ENCODE measurements at regions not wholly inside any gene's neighbourhood (a gene's known extent, or its start where the extent isn't known, plus 50 kb on each side); places are given as distances from the start of the nearest gene placed in this dataset.

DNA sequence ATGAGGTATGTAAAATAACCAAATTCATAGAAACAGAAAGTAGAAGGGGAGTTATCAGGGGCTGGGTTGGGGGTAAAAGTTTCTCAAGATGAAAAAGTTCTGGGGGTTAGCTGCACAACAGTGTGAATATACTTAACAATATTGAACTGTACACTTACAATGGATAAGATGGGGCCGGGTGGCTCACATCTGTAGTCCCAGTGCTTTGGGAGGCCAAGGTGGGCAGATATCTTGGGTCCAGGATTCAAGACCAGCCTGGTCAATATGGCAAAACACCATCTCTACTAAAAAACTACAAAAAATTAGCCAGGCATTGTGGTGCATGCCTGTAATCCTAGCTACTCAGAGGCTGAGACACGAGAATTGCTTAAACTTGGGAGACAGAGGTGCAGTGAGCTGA lies 274.3 kb downstream of the TJP1 start:
- no peak overlapping the region for H3K4me3 ChIP-seq (ENCODE audit: low read depth, low read length)
- in situ Hi-C loops (cut with HindIII; ENCODE audit: low sequenced_read_pairs), result loop anchor here (25.0 kb wide), 2 partner anchors 111 to 311 kb away; no protein-coding TSS in a partner anchor
- DNase-seq (ENCODE audit: low read depth), result no peak

DNA sequence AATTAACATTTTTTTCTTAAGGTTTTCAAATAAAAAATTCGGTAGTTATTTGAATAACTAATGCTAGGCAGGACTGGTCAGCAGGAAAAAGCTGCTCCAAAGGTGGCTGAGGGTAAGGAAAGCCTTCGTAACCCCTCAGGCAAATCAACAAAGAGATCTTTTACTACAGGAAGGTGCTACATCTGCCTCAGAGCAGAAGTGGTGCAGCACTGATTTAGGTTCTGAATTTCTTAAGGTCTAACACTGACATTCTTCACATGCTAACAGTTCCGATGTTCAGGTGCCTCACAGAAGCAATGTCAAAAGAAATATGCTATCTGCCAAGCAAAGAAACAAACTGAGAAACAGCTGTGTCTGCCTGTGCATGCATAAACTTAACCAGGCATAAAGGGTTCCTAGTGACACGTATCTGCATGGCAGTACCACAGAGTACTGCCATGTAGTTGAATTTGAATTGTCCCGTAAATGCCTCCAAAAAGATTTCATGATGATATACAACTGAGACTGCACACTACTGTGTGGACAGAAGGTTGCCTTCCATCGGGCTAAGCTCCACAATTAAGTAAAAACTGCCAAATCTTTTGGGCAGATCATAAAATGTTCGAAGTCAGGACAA lies 275.0 kb upstream of the NSMCE3 start:
- in situ Hi-C loops (cut with HindIII; ENCODE audit: low sequenced_read_pairs), result loop anchor here (25.0 kb wide), 2 partner anchors 107 to 307 kb away; no protein-coding TSS in a partner anchor
- no peak overlapping the region for H3K4me3 ChIP-seq (ENCODE audit: low read depth, low read length)
- DNase-seq (ENCODE audit: low read depth), result no peak
- TF ChIP-seq, protein P1, sequence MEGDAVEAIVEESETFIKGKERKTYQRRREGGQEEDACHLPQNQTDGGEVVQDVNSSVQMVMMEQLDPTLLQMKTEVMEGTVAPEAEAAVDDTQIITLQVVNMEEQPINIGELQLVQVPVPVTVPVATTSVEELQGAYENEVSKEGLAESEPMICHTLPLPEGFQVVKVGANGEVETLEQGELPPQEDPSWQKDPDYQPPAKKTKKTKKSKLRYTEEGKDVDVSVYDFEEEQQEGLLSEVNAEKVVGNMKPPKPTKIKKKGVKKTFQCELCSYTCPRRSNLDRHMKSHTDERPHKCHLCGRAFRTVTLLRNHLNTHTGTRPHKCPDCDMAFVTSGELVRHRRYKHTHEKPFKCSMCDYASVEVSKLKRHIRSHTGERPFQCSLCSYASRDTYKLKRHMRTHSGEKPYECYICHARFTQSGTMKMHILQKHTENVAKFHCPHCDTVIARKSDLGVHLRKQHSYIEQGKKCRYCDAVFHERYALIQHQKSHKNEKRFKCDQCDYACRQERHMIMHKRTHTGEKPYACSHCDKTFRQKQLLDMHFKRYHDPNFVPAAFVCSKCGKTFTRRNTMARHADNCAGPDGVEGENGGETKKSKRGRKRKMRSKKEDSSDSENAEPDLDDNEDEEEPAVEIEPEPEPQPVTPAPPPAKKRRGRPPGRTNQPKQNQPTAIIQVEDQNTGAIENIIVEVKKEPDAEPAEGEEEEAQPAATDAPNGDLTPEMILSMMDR (IDR thresholded peaks at IDR 0.05; ENCODE audit: low read depth, low read length, missing control alignments), result no peak

More for the DNA sequence above, 274.3 kb downstream of the TJP1 start:
- TF ChIP-seq, protein P1 (IDR thresholded peaks at IDR 0.05; ENCODE audit: low read depth, low read length, missing control alignments), result no peak

DNA sequence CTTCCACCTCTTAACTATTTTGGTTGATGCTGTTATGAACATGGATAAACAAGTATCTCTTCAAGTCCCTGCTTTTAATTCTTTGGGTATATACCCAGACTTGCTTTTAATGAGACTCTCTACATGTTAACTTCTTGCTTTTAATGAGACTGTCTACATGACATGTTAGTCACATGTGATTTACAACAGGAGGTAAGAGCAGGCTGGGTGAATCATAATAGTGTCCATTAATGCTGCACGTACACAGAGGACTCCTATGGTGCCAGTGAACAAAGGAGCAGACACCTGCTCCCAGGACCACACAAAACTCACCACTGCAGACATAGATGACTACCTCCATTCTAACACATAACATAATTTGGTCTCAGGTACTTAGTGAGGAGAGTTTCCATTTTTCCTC lies 273.4 kb upstream of the NSMCE3 start:
- DNase-seq (ENCODE audit: low read depth), result no peak
- in situ Hi-C loops (cut with HindIII; ENCODE audit: low sequenced_read_pairs), result loop anchor here (25.0 kb wide), 2 partner anchors 106 to 306 kb away; no protein-coding TSS in a partner anchor
- TF ChIP-seq, protein P1 (IDR thresholded peaks at IDR 0.05; ENCODE audit: low read depth, low read length, missing control alignments), result no peak

DNA sequence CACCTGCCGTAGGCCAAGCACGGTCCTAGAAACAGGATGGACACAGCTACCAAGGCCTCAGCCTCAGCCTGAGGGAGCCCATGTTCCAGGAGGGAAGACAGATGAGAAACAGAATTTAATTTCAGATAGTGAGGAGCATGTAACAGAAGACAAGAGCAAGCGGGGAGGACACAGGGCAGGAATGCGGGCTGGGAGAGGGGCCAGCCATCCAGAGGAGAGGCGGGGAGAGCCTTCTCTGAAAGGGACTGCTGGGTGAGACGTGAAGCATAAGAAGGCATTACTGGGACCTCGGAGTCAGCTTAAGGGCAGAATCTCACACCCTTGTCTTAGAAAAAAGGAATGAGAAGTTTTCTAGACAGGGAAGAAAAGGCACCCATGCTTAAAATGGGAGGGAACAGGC lies 271.7 kb upstream of the NSMCE3 start:
- TF ChIP-seq, protein P1 (IDR thresholded peaks at IDR 0.05; ENCODE audit: low read depth, low read length, missing control alignments), result no peak
- H3K4me3 ChIP-seq (ENCODE audit: low read depth, low read length), result no peak overlapping the region
- no peak for DNase-seq (ENCODE audit: low read depth)
- in situ Hi-C loops (cut with HindIII; ENCODE audit: low sequenced_read_pairs), result loop anchor here (25.0 kb wide), 2 partner anchors 104 to 304 kb away; no protein-coding TSS in a partner anchor

More for the DNA sequence above, 273.4 kb upstream of the NSMCE3 start:
- H3K4me3 ChIP-seq (ENCODE audit: low read depth, low read length), result no peak overlapping the region

DNA sequence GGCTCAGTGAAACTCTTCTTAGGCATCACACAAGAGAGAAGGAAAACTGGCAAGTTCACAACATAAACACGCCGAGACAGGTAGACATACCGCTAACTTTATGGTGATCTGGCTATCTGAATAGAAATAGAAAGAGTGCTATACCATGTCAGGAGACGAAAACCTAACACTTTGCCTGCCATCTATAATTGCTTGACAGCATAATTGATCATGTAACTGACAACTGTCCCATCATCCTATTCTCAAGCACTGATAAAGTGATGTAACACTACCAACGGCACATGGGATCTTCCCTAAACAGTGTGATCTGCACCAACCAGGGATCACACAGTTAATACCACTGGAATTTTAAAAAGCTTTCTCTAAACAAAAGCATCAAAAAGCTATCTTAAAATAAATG lies 270.9 kb upstream of the NSMCE3 start:
- H3K4me3 ChIP-seq (ENCODE audit: low read depth, low read length), result no peak overlapping the region
- DNase-seq (ENCODE audit: low read depth), result no peak
- in situ Hi-C loops (cut with HindIII; ENCODE audit: low sequenced_read_pairs), result loop anchor here (25.0 kb wide), 2 partner anchors 103 to 303 kb away; no protein-coding TSS in a partner anchor
- TF ChIP-seq, protein P1 (IDR thresholded peaks at IDR 0.05; ENCODE audit: low read depth, low read length, missing control alignments), result no peak

DNA sequence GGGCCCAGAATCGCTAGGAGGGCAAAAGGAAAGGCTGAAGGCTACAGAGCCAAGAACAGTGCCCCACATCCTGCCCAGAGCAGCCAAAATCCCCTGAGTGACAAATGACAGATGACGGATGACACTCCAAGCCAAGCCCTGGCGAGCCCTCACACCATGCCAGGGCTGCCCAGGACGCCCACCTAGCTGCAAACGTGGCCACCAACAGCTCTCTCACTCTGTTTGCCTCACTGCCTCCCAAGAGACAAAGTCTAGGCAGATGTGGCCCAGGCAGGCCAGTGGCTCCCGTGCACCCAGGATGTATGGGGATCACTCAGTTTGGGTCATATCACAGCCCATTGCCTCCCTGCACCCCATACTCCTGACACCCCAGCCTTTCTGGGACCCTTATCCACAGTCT lies 270.1 kb upstream of the NSMCE3 start:
- TF ChIP-seq, protein P1 (IDR thresholded peaks at IDR 0.05; ENCODE audit: low read depth, low read length, missing control alignments), result no peak
- in situ Hi-C loops (cut with HindIII; ENCODE audit: low sequenced_read_pairs), result loop anchor here (25.0 kb wide), 2 partner anchors 102 to 302 kb away; no protein-coding TSS in a partner anchor
- H3K4me3 ChIP-seq (ENCODE audit: low read depth, low read length), result no peak overlapping the region
- no peak for DNase-seq (ENCODE audit: low read depth)
